HG02763 (cell line): ENCODE measurements at regions not wholly inside any gene's neighbourhood (a gene's known extent, or its start where the extent isn't known, plus 50 kb on each side); places are given as distances from the start of the nearest gene placed in this dataset.
A peak's percentile ranks its signal among the peaks of the same experiment; 100 is the strongest.
"Not testable (repeated sequence)": the region's sequence is repeated elsewhere in the genome, so short reads cannot be mapped to it uniquely, and the experiment has no call there.

Source experiments
- ATAC-seq: cut with Tn5 transposase; IDR thresholded peaks from one replicate; pipeline ENCODE4 v1.9.1; 2021; ENCODE audit warnings: mild to moderate bottlenecking, moderate library complexity; ENCODE audit not compliant: unreplicated experiment

GRCh38 chr11:42669248-42669976 lies 642.4 kb upstream of the API5 start:
- no peak for ATAC-seq

GRCh38 chr11:42674436-42674835 lies 637.4 kb upstream of the API5 start:
- no peak for ATAC-seq

- no peak for ATAC-seq
These were observed 604.3 kb upstream of the API5 start for GRCh38 chr11:42707541-42707940.

- no peak for ATAC-seq
These were observed 602.6 kb upstream of the API5 start for GRCh38 chr11:42709216-42709615.

- no peak for ATAC-seq
These were observed 598.5 kb upstream of the API5 start for GRCh38 chr11:42713279-42713678.

GRCh38 chr11:42713753-42714152 lies 598.0 kb upstream of the API5 start:
- ATAC-seq, result no peak

DNA sequence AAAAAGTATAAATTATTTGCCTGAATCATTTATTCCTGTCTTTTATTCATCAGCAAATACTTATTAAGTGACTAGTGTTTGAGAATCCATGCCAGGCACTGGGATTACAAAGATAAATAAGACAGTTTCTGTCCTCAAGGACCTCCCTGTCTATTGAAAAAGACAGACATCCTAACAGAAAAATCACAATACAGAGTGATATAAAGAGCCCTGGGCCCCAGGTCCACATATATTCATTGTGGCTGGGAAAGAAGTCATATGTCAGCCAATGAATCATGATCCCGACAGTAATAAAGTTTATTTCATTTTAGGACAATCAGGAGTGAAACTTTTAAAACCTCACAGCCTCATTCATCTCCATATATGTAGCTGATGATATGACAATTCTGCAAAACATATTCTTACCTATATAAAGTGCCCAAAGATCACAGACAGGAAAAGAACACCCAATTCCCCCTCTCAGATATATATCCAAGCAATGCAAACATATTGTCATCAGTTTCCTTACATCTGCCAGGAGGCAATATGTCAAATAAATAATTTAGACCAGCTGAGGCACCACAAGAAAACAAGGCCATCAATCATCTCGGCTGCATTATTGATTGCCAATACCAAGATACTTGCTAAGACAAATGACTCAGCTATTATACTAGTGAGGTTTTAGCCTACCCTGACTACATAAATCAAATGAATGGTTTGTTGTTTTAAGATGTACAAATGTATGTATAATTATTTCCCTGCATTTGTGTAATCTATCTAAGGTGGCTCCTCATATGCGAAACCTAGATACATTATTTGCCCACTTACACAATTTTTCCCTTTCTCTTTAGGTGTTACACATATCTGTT lies 590.9 kb upstream of the API5 start:
- no peak for ATAC-seq

DNA sequence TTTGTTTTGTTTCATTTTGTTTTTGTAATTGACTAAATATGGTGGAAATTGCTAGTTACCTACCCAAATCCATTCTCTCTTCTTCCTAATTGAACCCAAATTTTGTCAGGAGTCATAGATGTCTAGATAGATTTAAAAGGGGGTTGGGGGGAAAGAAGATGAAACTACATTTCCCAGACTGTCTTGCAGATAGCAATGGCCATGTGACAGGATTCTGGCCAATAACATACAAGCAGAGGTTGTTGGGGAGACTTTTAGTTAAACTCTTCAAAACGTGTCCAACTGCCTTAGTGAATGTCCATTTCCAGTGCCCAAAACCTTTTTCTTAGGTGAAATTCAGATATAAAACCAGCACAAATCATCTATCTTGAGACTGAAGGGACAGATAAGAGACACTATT lies 583.9 kb upstream of the API5 start:
- ATAC-seq, result no peak

DNA sequence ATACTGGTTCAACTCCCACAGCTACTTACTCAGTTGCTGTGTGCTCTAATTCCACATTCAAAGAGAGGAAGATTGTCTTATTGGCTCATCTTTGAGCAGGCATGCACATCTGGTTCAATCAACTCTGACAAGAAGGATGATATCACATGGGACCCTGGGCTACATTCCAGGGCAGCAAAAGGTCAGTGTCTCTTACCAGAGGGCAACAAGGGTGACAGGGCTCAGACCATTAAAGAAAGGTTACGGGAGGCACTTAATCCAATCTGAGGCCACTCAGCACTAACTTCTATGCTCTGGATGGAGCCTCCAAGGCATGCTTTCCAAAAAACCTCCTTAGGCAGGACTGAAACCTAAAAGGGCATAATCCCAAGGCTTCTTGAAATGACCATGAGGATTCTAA lies 549.4 kb upstream of the API5 start:
- no peak for ATAC-seq

DNA sequence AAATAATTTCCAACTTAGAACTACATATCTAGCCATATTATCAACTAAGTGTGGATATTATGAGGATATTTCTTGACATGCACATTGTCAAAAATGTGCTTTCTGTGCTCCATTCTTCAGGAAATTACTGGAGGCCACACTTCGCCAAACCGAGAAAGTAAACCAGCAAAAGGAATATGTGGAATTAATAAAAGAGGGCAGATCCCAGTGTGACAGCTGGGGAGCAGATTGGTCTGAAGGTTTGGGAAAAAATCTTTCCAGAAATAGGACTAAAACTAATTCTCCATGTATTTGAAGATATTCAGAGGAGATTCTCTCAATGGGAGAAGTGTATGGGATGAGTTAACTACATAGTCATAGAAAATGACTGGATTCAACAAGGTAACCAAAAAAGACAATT lies 546.9 kb upstream of the API5 start:
- ATAC-seq, result no peak

GRCh38 chr11:42768576-42768975 lies 543.2 kb upstream of the API5 start:
- no peak for ATAC-seq

- peak; percentile 66 for ATAC-seq
These were observed 541.2 kb upstream of the API5 start for GRCh38 chr11:42770444-42771065.

DNA sequence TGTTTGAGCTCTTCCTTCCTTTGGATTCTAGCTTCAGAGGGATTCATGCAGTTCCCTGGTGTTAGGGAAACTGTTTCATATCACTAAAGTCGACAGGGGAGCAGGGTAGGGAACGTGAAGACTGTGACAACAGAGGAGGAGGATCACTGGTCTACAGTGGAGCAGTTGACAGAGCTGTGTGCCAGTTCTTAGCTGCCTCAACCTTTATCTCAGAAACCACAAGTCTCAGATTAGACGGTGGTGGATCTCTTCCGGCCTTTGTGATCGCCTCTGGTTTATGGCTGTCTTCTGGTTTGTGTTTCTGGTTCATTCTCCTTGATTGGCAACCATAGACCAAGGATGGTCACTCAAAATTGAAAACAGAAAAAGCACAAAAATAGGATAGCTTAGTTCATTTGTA lies 538.9 kb upstream of the API5 start:
- no peak for ATAC-seq

- ATAC-seq, result no peak
These were observed 538.1 kb upstream of the API5 start for GRCh38 chr11:42773729-42774128.

DNA sequence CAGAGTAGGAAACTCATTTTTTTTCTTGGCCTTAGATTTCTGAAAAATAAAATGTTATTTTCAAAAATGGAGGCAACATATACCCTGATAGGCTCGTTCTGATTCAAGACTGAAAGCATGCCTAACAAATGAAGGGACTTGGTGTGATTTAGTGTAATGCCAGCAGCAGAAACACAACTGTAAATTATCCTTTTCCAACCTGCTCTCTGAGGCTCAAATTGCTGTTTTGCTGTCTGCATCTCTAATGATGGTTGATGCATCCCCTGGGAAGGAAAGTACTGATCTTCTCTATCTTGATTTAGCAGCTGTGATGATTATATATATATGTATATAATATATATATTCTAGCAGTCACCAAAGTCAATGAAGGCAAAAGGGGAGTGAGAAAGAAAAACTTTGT lies 537.2 kb upstream of the API5 start:
- ATAC-seq, result no peak

- ATAC-seq, result no peak
These were observed 534.0 kb upstream of the API5 start for GRCh38 chr11:42777776-42778175.

DNA sequence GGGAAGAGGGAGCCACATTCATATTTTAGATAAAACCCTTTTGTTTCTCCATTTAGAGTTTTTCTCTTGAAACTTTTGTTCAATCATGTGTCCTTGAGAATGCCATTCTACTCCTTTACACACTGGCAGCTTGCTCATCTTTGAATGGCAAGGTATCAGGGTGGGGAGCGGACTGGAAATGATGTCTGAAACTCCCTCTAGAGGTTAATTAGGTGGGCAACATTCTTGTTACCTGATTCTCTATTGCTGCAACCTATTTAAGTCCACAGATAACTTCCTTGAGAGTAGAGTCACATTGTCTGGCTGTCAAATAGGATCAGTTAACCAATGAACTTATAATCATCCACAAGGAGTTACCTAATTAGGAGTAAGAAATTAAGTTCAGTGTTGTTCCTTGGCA lies 533.6 kb upstream of the API5 start:
- no peak for ATAC-seq

DNA sequence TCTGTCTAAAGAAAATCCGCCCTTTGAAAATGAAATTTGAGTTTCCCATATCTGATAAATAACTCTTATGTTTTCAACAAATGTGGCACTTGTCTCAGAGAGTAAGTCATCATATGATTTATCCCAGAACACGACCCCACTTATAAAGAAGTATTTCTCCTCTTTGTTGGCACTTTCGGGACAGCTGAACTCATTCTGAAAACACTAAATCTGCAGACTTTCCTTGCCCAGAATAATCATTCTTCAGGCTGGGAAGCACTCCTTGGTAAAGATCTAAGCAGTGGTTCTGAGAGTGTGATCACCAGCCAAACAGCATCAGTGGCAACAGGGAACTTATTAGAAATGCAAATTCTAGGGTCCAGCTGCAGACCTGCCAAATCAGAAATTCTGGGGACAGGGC lies 532.2 kb upstream of the API5 start:
- no peak for ATAC-seq

GRCh38 chr11:42786981-42787380 lies 524.8 kb upstream of the API5 start:
- ATAC-seq, result no peak

- not testable (repeated sequence) for ATAC-seq
These were observed 516.3 kb upstream of the API5 start for GRCh38 chr11:42795483-42795882.

DNA sequence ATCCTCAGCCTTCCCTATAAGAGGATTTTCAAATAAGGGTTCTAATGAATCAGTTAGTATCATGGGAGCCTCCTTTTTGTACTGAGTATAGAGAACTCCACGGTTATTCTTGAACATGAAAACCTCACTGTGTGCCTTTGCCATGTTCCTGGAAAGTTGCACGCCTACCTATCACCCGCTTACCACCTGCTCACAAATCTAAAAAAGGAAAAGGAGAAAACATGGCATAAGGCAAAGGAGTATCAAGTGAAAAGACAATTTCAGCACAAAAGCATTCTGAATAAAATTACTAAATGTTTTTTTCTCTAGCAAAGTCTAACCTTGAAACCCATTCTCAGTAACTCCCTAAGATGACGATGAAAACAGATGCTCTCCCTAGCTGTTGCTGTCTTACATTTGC lies 511.8 kb upstream of the API5 start:
- ATAC-seq, result no peak
